HepG2 (cell line): ENCODE measurements at regions not wholly inside any gene's neighbourhood (a gene's known extent, or its start where the extent isn't known, plus 50 kb on each side); places are given as distances from the start of the nearest gene placed in this dataset.
A peak's percentile ranks its signal among the peaks of the same experiment; 100 is the strongest.

ENCODE experiments used
- ATAC-seq: fragments of 200-7000 bp; cut with Tn5 transposase; 3 replicates; pipeline ENCODE4 v1.9.1; 2020; ENCODE audit warnings: mild to moderate bottlenecking, moderate library complexity
- BruUV-seq: library from RNA; stranded (reverse); fragments of 400-500 nt; replicated peaks from 2 replicates; lab custom pipeline; 2021; lab: Mats Ljungman, UMichigan
- CTCF ChIA-PET: fragments of 300-600 bp; formaldehyde crosslinking; extraction: SDS; loops from one replicate; lab custom pipeline; 2021; ENCODE audit warnings: low total read pairs, inconsistent platforms, low intra/inter-chr PET ratio; lab: Yijun Ruan, JAX
- POLR2A ChIA-PET: fragments of 350-600 bp; sonication (Branson Sonifier 250); formaldehyde crosslinking; loops from one replicate; lab custom pipeline; 2020; ENCODE audit warnings: antibody characterized with exemption, inconsistent platforms; lab: Yijun Ruan, JAX
- DNase-seq: peaks from one replicate; pipeline ENCODE4 v3.0.0-alpha.2; 2015; ENCODE audit warnings: low spot score
- FAIRE-seq: peaks from 3 replicates; lab custom pipeline; 2011; peaks lifted over from hg19 to GRCh38; lab: Jason Lieb, UNC
- H2AFZ ChIP-seq: one replicate; pipeline ENCODE4 v1.6.1; 2011; ENCODE audit warnings: low read length, inconsistent platforms
- H3K27ac ChIP-seq: fragments of 300-600 bp; 3 replicates; pipeline ENCODE4 v1.8.0; 2011; ENCODE audit warnings: mixed run types, mild to moderate bottlenecking, mixed read lengths, low read length, inconsistent platforms; ENCODE audit not compliant: insufficient read depth; ENCODE audit errors: extremely low read length
- H3K27me3 ChIP-seq, 2 experiments: fragments of 200-600 bp in 1 of 2; 2 replicates in 1 of 2; 3 replicates in 1 of 2; pipeline versions ENCODE4 v1.6.0 to v1.8.0; 2011; ENCODE audit warnings: low read length in 2 of 2, mild to moderate bottlenecking in 2 of 2, moderate library complexity in 2 of 2, inconsistent platforms in 1 of 2; ENCODE audit not compliant: insufficient read depth in 2 of 2, control insufficient read depth in 1 of 2
- H3K36me3 ChIP-seq, 2 experiments: fragments of 200-600 bp in 1 of 2; replicated peaks in 1 of 2; 2 replicates in 1 of 2; 3 replicates in 1 of 2; pipeline versions ENCODE4 v1.5.1 to v1.8.0; 2011; ENCODE audit warnings: low read length in 2 of 2, inconsistent platforms in 1 of 2; ENCODE audit not compliant: insufficient read depth in 2 of 2, control insufficient read depth in 1 of 2
- H3K4me1 ChIP-seq: 2 replicates; pipeline ENCODE4 v1.5.1; 2012; ENCODE audit warnings: low read length, inconsistent platforms; ENCODE audit not compliant: insufficient read depth
- H3K4me2 ChIP-seq: 2 replicates; pipeline ENCODE4 v1.6.0; 2011; ENCODE audit warnings: low read depth, low read length, inconsistent platforms
- H3K4me3 ChIP-seq, 3 experiments: fragments of 200-600 bp in 1 of 3; sonication (generic), shearing (Covaris generic) in 1 of 3; replicated peaks in 1 of 3; 2 replicates each; pipeline ENCODE4 v1.5.1; 2011 to 2016; ENCODE audit warnings: low read length in 3 of 3, inconsistent platforms in 2 of 3, low read depth in 2 of 3, mild to moderate bottlenecking in 2 of 3, control low read depth in 1 of 3, mixed read lengths in 1 of 3; ENCODE audit not compliant: insufficient read depth in 1 of 3
- H3K79me2 ChIP-seq: one replicate; pipeline ENCODE4 v1.6.1; 2011; ENCODE audit warnings: low read length, inconsistent platforms; ENCODE audit not compliant: insufficient read depth
- H3K9ac ChIP-seq: 2 replicates; pipeline ENCODE4 v1.6.0; 2011; ENCODE audit warnings: mild to moderate bottlenecking, low read depth, low read length, inconsistent platforms; ENCODE audit not compliant: insufficient read depth
- H3K9me3 ChIP-seq: 2 replicates; pipeline ENCODE4 v1.5.1; 2012; ENCODE audit warnings: mild to moderate bottlenecking, low read length
- H4K20me1 ChIP-seq: 2 replicates; pipeline ENCODE4 v1.6.0; 2011; ENCODE audit warnings: inconsistent platforms, mild to moderate bottlenecking, low read length, moderate library complexity; ENCODE audit not compliant: insufficient read depth
- CEBPG ChIP-seq: IDR thresholded peaks from 2 replicates; pipeline ENCODE4 v1.6.1; 2016
- RBM22 ChIP-seq: fragments of 200-400 bp; formaldehyde crosslinking; optimal IDR thresholded peaks from 2 replicates; pipeline ENCODE3; 2017; ENCODE audit warnings: mild to moderate bottlenecking, low read length, moderate library complexity
- REST ChIP-seq, 2 experiments: IDR thresholded peaks; 2 replicates each; pipeline ENCODE4 v1.6.1; 2011 to 2012; ENCODE audit warnings: low read length in 2 of 2, borderline replicate concordance in 1 of 2, low read depth in 1 of 2, mild to moderate bottlenecking in 1 of 2, moderate library complexity in 1 of 2
- ZFP41 ChIP-seq: sonication (generic); formaldehyde crosslinking; IDR thresholded peaks from 2 replicates; pipeline ENCODE4 v1.4.0; 2020; ENCODE audit warnings: mild to moderate bottlenecking, missing genetic modification reagents, borderline replicate concordance
- ZNF362 ChIP-seq: sonication (generic); formaldehyde crosslinking; IDR thresholded peaks from 2 replicates; pipeline ENCODE4 v1.4.0; 2020; ENCODE audit warnings: missing genetic modification reagents, mild to moderate bottlenecking, borderline replicate concordance
- ZNF530 ChIP-seq: sonication (generic); formaldehyde crosslinking; IDR thresholded peaks from 2 replicates; pipeline ENCODE4 v1.5.0; 2020; ENCODE audit warnings: low read depth, mild to moderate bottlenecking, missing genetic modification reagents
- ZNF746 ChIP-seq: sonication (generic); formaldehyde crosslinking; IDR thresholded peaks from 2 replicates; pipeline ENCODE4 v1.8.0; 2022; ENCODE audit warnings: mild to moderate bottlenecking, missing genetic modification reagents
- WGBS: methylation state at CpG from one replicate; pipeline ENCODE4 v1.1.6; 2017; ENCODE audit warnings: low lambda C conversion rate; 5-methylcytosine and 5-hydroxymethylcytosine counted together
- in situ Hi-C: cut with HindIII; loops from 2 replicates; pipeline ENCODE4 v1.10.0; 2017; ENCODE audit warnings: low pct_unique_long_range_greater_than_20kb; ENCODE audit not compliant: extremely low pct_ligation_motif_present
- intact Hi-C: fragments of 100-400 bp; cut with micrococcal nuclease; formaldehyde crosslinking; loops from one replicate; pipeline ENCODE4 v1.10.0; 2022; ENCODE audit not compliant: unreplicated experiment

- H3K9ac ChIP-seq = no peak overlapping the region
Measured at GRCh38 chr17:72477491-72477890, 356.7 kb downstream of the SOX9 start.

More at GRCh38 chr17:72477491-72477890, 356.7 kb downstream of the SOX9 start:
- in situ Hi-C loops (no loop called here), intact Hi-C loops (no loop called here)
- ATAC-seq = no peak
- Histone ChIP-seq H4K20me1 (no peaks in the 10 kb centered on the region), H3K4me3 (no peak overlapping the region), H3K4me1 (peaks cover 65% of the 10 kb centered on the region), H3K9me3 (no peaks in the 10 kb centered on the region), H3K79me2 (peaks cover 87% of the 10 kb centered on the region), H3K27me3 (no peaks in the 10 kb centered on the region), H3K4me2 (no peak overlapping the region), H3K36me3 (no peaks in the 10 kb centered on the region; a peak in 1 of 5 replicates), H3K27ac (no peak overlapping the region), H2AFZ (no peak overlapping the region)
- no TSS peak for BruUV-seq
- FAIRE-seq = no peak
- no peak for DNase-seq
- WGBS = 93% methylated on average over 8 of the region's 8 CpGs
- POLR2A ChIA-PET = no interaction called here
- no peak for TF ChIP-seq REST (IDR thresholded peaks at IDR 0.05; ENCODE audit: borderline replicate concordance in 1 of 2, low read depth in 1 of 2, low read length in 2 of 2)
- no peak for TF ChIP-seq ZNF530 (CRISPR knock-in tag)
- peak; percentile 46; the same call in 1 of the 2 replicates for TF ChIP-seq ZNF362
- TF ChIP-seq ZNF746 (CRISPR knock-in tag) = 0 out of 2 replicates have a peak, but pooled peaks have one; percentile 40
- no peak for TF ChIP-seq CEBPG (CRISPR knock-in tag)
- TF ChIP-seq ZFP41 = no peak
- peak; percentile 69 for TF ChIP-seq RBM22
- TF ChIP-seq, all 625 proteins: peak for 3
- CTCF ChIA-PET = no interaction called here
